HepG2 (cell line): ENCODE measurements at regions not wholly inside any gene's neighbourhood (a gene's known extent, or its start where the extent isn't known, plus 50 kb on each side); places are given as distances from the start of the nearest gene placed in this dataset.

Source experiments
- ATAC-seq: fragments of 200-7000 bp; cut with Tn5 transposase; 3 replicates; pipeline ENCODE4 v1.9.1; 2020; ENCODE audit warnings: mild to moderate bottlenecking, moderate library complexity
- BruUV-seq: library from RNA; stranded (reverse); fragments of 400-500 nt; replicated peaks from 2 replicates; lab custom pipeline; 2021; lab: Mats Ljungman, UMichigan
- CTCF ChIA-PET: fragments of 300-600 bp; formaldehyde crosslinking; extraction: SDS; loops from one replicate; lab custom pipeline; 2021; ENCODE audit warnings: low total read pairs, inconsistent platforms, low intra/inter-chr PET ratio; lab: Yijun Ruan, JAX
- POLR2A ChIA-PET: fragments of 350-600 bp; sonication (Branson Sonifier 250); formaldehyde crosslinking; loops from one replicate; lab custom pipeline; 2020; ENCODE audit warnings: antibody characterized with exemption, inconsistent platforms; lab: Yijun Ruan, JAX
- DNase-seq: peaks from one replicate; pipeline ENCODE4 v3.0.0-alpha.2; 2015; ENCODE audit warnings: low spot score
- FAIRE-seq: peaks from 3 replicates; lab custom pipeline; 2011; peaks lifted over from hg19 to GRCh38; lab: Jason Lieb, UNC
- H2AFZ ChIP-seq: one replicate; pipeline ENCODE4 v1.6.1; 2011; ENCODE audit warnings: low read length, inconsistent platforms
- H3K27ac ChIP-seq: fragments of 300-600 bp; 3 replicates; pipeline ENCODE4 v1.8.0; 2011; ENCODE audit warnings: mixed run types, mild to moderate bottlenecking, mixed read lengths, low read length, inconsistent platforms; ENCODE audit not compliant: insufficient read depth; ENCODE audit errors: extremely low read length
- H3K27me3 ChIP-seq, 2 experiments: fragments of 200-600 bp in 1 of 2; 2 replicates in 1 of 2; 3 replicates in 1 of 2; pipeline versions ENCODE4 v1.6.0 to v1.8.0; 2011; ENCODE audit warnings: low read length in 2 of 2, mild to moderate bottlenecking in 2 of 2, moderate library complexity in 2 of 2, inconsistent platforms in 1 of 2; ENCODE audit not compliant: insufficient read depth in 2 of 2, control insufficient read depth in 1 of 2
- H3K36me3 ChIP-seq, 2 experiments: fragments of 200-600 bp in 1 of 2; replicated peaks in 1 of 2; 2 replicates in 1 of 2; 3 replicates in 1 of 2; pipeline versions ENCODE4 v1.5.1 to v1.8.0; 2011; ENCODE audit warnings: low read length in 2 of 2, inconsistent platforms in 1 of 2; ENCODE audit not compliant: insufficient read depth in 2 of 2, control insufficient read depth in 1 of 2
- H3K4me1 ChIP-seq: 2 replicates; pipeline ENCODE4 v1.5.1; 2012; ENCODE audit warnings: low read length, inconsistent platforms; ENCODE audit not compliant: insufficient read depth
- H3K4me2 ChIP-seq: 2 replicates; pipeline ENCODE4 v1.6.0; 2011; ENCODE audit warnings: low read depth, low read length, inconsistent platforms
- H3K4me3 ChIP-seq, 3 experiments: fragments of 200-600 bp in 1 of 3; sonication (generic), shearing (Covaris generic) in 1 of 3; replicated peaks in 1 of 3; 2 replicates each; pipeline ENCODE4 v1.5.1; 2011 to 2016; ENCODE audit warnings: low read length in 3 of 3, inconsistent platforms in 2 of 3, low read depth in 2 of 3, mild to moderate bottlenecking in 2 of 3, control low read depth in 1 of 3, mixed read lengths in 1 of 3; ENCODE audit not compliant: insufficient read depth in 1 of 3
- H3K79me2 ChIP-seq: one replicate; pipeline ENCODE4 v1.6.1; 2011; ENCODE audit warnings: low read length, inconsistent platforms; ENCODE audit not compliant: insufficient read depth
- H3K9ac ChIP-seq: 2 replicates; pipeline ENCODE4 v1.6.0; 2011; ENCODE audit warnings: mild to moderate bottlenecking, low read depth, low read length, inconsistent platforms; ENCODE audit not compliant: insufficient read depth
- H3K9me3 ChIP-seq: 2 replicates; pipeline ENCODE4 v1.5.1; 2012; ENCODE audit warnings: mild to moderate bottlenecking, low read length
- H4K20me1 ChIP-seq: 2 replicates; pipeline ENCODE4 v1.6.0; 2011; ENCODE audit warnings: inconsistent platforms, mild to moderate bottlenecking, low read length, moderate library complexity; ENCODE audit not compliant: insufficient read depth
- CCDC6 ChIP-seq: sonication (generic); formaldehyde crosslinking; IDR thresholded peaks from 2 replicates; pipeline ENCODE4 v1.8.1; 2022; ENCODE audit warnings: mild to moderate bottlenecking, missing genetic modification reagents, moderate library complexity
- FOXO1 ChIP-seq: sonication (generic); formaldehyde crosslinking; IDR thresholded peaks from 2 replicates; pipeline ENCODE4 v1.4.0; 2020; ENCODE audit warnings: missing genetic modification reagents
- GTF3A ChIP-seq: sonication (generic); formaldehyde crosslinking; conservative IDR thresholded peaks from 2 replicates; pipeline ENCODE4 v1.4.0; 2020; ENCODE audit warnings: mild to moderate bottlenecking, missing genetic modification reagents
- HDAC6 ChIP-seq: fragments of 200-600 bp; sonication (generic); IDR thresholded peaks from 2 replicates; pipeline ENCODE4 v1.7.0; 2017; ENCODE audit warnings: mild to moderate bottlenecking, antibody characterized with exemption, low read length, low read depth
- KMT2A ChIP-seq: sonication (generic); formaldehyde crosslinking; IDR thresholded peaks from 2 replicates; pipeline ENCODE4 v1.4.0; 2020; ENCODE audit warnings: missing genetic modification reagents
- MED13 ChIP-seq: sonication (generic); formaldehyde crosslinking; IDR thresholded peaks from 2 replicates; pipeline ENCODE4 v1.5.0; 2020; ENCODE audit warnings: missing genetic modification reagents
- ONECUT2 ChIP-seq: sonication (generic); formaldehyde crosslinking; IDR thresholded peaks from 2 replicates; pipeline ENCODE4 v1.4.0; 2020; ENCODE audit warnings: missing genetic modification reagents
- PAX8 ChIP-seq: sonication (generic); formaldehyde crosslinking; IDR thresholded peaks from 2 replicates; pipeline ENCODE4 v1.8.0; 2022; ENCODE audit warnings: mild to moderate bottlenecking, missing genetic modification reagents, borderline replicate concordance
- SAP130 ChIP-seq: IDR thresholded peaks from 2 replicates; pipeline ENCODE4 v1.6.1; 2016; ENCODE audit warnings: low read depth
- THAP9 ChIP-seq: sonication (generic); formaldehyde crosslinking; IDR thresholded peaks from 2 replicates; pipeline ENCODE4; 2020; ENCODE audit warnings: missing genetic modification reagents, mild to moderate bottlenecking, borderline replicate concordance
- TOPORS ChIP-seq: sonication (generic); formaldehyde crosslinking; IDR thresholded peaks from 2 replicates; pipeline ENCODE4 v1.8.0; 2023; ENCODE audit warnings: mild to moderate bottlenecking, missing genetic modification reagents
- XRCC5 ChIP-seq: fragments of 200-400 bp; formaldehyde crosslinking; optimal IDR thresholded peaks from 2 replicates; pipeline ENCODE3; 2017; ENCODE audit warnings: mild to moderate bottlenecking, low read length
- ZEB1 ChIP-seq: IDR thresholded peaks from 2 replicates; pipeline ENCODE4 v1.6.1; 2012; ENCODE audit warnings: mild to moderate bottlenecking, low read depth, inconsistent platforms; ENCODE audit not compliant: insufficient replicate concordance
- ZFAT ChIP-seq: sonication (generic); formaldehyde crosslinking; conservative IDR thresholded peaks from 2 replicates; pipeline ENCODE4 v1.8.1; 2023; ENCODE audit warnings: missing genetic modification reagents, inconsistent platforms
- ZFP90 ChIP-seq: sonication (generic); formaldehyde crosslinking; IDR thresholded peaks from 2 replicates; pipeline ENCODE4 v1.8.0; 2022; ENCODE audit warnings: missing genetic modification reagents, mild to moderate bottlenecking, inconsistent platforms, borderline replicate concordance
- ZNF101 ChIP-seq: sonication (generic); formaldehyde crosslinking; IDR thresholded peaks from 2 replicates; pipeline ENCODE4 v1.4.0; 2020; ENCODE audit warnings: mild to moderate bottlenecking, low read depth, missing genetic modification reagents, borderline replicate concordance
- ZNF296 ChIP-seq: sonication (generic); formaldehyde crosslinking; conservative IDR thresholded peaks from 2 replicates; pipeline ENCODE4 v1.5.0; 2020; ENCODE audit warnings: mild to moderate bottlenecking, missing genetic modification reagents
- ZNF354B ChIP-seq: sonication (generic); formaldehyde crosslinking; IDR thresholded peaks from 2 replicates; pipeline ENCODE4 v1.8.0; 2022; ENCODE audit warnings: mild to moderate bottlenecking, missing genetic modification reagents
- ZNF549 ChIP-seq: sonication (generic); formaldehyde crosslinking; IDR thresholded peaks from 2 replicates; pipeline ENCODE4 v1.5.0; 2020; ENCODE audit warnings: missing genetic modification reagents
- WGBS: methylation state at CpG from one replicate; pipeline ENCODE4 v1.1.6; 2017; ENCODE audit warnings: low lambda C conversion rate; 5-methylcytosine and 5-hydroxymethylcytosine counted together
- in situ Hi-C: cut with HindIII; loops from 2 replicates; pipeline ENCODE4 v1.10.0; 2017; ENCODE audit warnings: low pct_unique_long_range_greater_than_20kb; ENCODE audit not compliant: extremely low pct_ligation_motif_present
- intact Hi-C: fragments of 100-400 bp; cut with micrococcal nuclease; formaldehyde crosslinking; loops from one replicate; pipeline ENCODE4 v1.10.0; 2022; ENCODE audit not compliant: unreplicated experiment

DNA sequence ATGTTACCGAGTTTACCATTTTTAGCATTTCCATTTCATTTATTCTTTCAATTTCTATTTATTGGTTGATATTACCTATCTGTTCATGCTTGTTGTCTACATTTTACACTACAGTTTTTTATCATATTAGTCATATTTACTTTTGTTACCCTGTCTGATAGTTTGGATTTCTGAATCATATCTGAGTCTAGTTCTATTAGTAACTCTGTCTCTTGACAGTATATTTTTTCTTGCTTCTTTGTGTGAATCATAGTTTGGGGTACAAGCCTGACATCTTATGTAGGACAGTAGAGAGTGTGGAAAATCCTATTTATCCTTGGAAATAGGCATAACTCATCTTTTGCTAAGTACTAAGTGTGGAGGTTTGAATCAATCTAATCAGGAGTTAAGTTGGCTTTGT, 263.9 kb upstream of the SESN3 start (continued):
- TF ChIP-seq ZNF101 (CRISPR knock-in tag) (no peak), ZNF296 (CRISPR knock-in tag) (no peak), FOXO1 (no peak), GTF3A (no peak), KMT2A (CRISPR knock-in tag) (no peak), ZNF549 (CRISPR knock-in tag) (no peak)

- Histone ChIP-seq H2AFZ (no peak overlapping the region), H3K27ac (no peak overlapping the region), H3K79me2 (no peaks in the 10 kb centered on the region), H3K36me3 (no peaks in the 10 kb centered on the region), H4K20me1 (no peaks in the 10 kb centered on the region), H3K27me3 (no peaks in the 10 kb centered on the region), H3K9me3 (no peaks in the 10 kb centered on the region), H3K4me3 (no peak overlapping the region), H3K4me1 (no peaks in the 10 kb centered on the region), H3K9ac (no peak overlapping the region), H3K4me2 (no peak overlapping the region)
- in situ Hi-C loops, result no loop called here
- FAIRE-seq, result no peak
- intact Hi-C loops, result no loop called here
- POLR2A ChIA-PET, result no interaction called here
- no peak for ATAC-seq
- CTCF ChIA-PET, result no interaction called here
- TF ChIP-seq ZFP90 (CRISPR knock-in tag), result no peak
- TF ChIP-seq ONECUT2 (CRISPR knock-in tag), result no peak
- no peak for TF ChIP-seq PAX8
- no TSS peak for BruUV-seq
- no peak for DNase-seq
- 59% methylated on average over 4 of the region's 4 CpGs for WGBS
Measured at GRCh38 chr11:95494167-95494566, 263.2 kb upstream of the SESN3 start.

GRCh38 chr11:95490625-95491024, 259.6 kb upstream of the SESN3 start:
- ChIA-PET CTCF (no interaction called here), POLR2A (no interaction called here)
- in situ Hi-C loops (no loop called here), intact Hi-C loops (no loop called here)
- Histone ChIP-seq H3K4me1 (peaks cover 6% of the 10 kb centered on the region), H3K4me2 (no peak overlapping the region), H3K79me2 (no peaks in the 10 kb centered on the region), H3K4me3 (no peak overlapping the region), H4K20me1 (no peaks in the 10 kb centered on the region), H3K27ac (no peak overlapping the region), H3K36me3 (no peaks in the 10 kb centered on the region), H3K9me3 (no peaks in the 10 kb centered on the region), H2AFZ (no peak overlapping the region), H3K9ac (no peak overlapping the region), H3K27me3 (no peaks in the 10 kb centered on the region; a peak in 1 of 5 replicates)
- BruUV-seq, result no TSS peak
- DNase-seq (no peak), FAIRE-seq (no peak), ATAC-seq (no peak)
- WGBS, result 0% methylated on average over 1 of the region's 1 CpG
- TF ChIP-seq MED13 (CRISPR knock-in tag) (no peak), ZFAT (no peak), SAP130 (CRISPR knock-in tag) (no peak), ZNF354B (CRISPR knock-in tag) (no peak), THAP9 (no peak), CCDC6 (CRISPR knock-in tag) (no peak), HDAC6 (no peak), ZEB1 (no peak), TOPORS (CRISPR knock-in tag) (no peak), XRCC5 (no peak)
